Fibroblast of skin of right biceps (primary cell): ENCODE measurements at regions not wholly inside any gene's neighbourhood (a gene's known extent, or its start where the extent isn't known, plus 50 kb on each side); places are given as distances from the start of the nearest gene placed in this dataset.
"Not testable (repeated sequence)": the region's sequence is repeated elsewhere in the genome, so short reads cannot be mapped to it uniquely, and the experiment has no call there.

Experiments used
- DNase-seq: peaks from one replicate; pipeline ENCODE4 v3.0.0-alpha.2; 2013

GRCh38 chr12:25382311-25383106 is 131.8 kb upstream of the KRAS start:
- no peak for DNase-seq

GRCh38 chr12:25377469-25378177 is 126.9 kb upstream of the KRAS start:
- peak; percentile 74 for DNase-seq

GRCh38 chr12:25376985-25377384 is 126.3 kb upstream of the KRAS start:
- DNase-seq = no peak

DNA sequence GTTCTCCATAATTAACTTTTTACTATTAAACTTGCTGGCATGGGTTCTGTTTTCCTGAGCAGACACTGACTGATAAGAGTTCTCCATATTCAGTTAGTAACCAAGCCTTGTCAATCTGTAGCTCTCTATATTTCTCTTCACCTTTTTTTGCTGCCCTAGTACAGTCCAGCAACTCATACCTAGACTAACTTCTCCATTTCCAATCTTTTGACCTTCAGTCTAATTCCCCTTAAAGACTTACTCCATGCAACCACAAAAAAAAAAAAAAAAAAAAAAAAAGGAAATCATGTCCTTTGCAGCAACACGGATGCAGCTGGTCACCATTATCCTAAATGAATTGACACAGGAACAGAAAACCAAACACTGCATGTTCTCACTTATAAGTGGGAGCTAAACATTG is 125.7 kb upstream of the KRAS start:
- DNase-seq = no peak

GRCh38 chr12:25372969-25373817 is 122.5 kb upstream of the KRAS start:
- no peak for DNase-seq

DNA sequence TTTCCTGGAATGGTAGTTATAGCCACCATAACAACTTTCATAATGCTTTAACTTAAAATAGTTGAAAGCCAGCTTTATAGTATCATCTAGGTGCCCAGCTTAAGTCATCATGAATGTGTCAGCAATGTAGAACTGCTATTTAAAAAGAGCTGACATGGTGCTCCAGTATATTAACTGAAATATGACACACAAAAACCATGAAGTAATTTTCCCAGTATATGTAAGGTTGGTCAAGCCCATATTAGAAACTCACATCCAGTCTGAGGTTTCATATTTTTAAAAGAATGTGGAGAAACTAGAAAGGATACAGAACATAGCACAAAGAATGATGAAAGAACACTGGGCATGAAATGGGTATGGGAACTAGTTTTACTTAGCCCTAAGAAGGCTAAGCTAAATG is 121.3 kb upstream of the KRAS start:
- no peak for DNase-seq

GRCh38 chr12:25368557-25368956 is 117.8 kb upstream of the KRAS start:
- DNase-seq = no peak

- DNase-seq = no peak
Measured at GRCh38 chr12:25366122-25366521, 115.4 kb upstream of the KRAS start.

DNA sequence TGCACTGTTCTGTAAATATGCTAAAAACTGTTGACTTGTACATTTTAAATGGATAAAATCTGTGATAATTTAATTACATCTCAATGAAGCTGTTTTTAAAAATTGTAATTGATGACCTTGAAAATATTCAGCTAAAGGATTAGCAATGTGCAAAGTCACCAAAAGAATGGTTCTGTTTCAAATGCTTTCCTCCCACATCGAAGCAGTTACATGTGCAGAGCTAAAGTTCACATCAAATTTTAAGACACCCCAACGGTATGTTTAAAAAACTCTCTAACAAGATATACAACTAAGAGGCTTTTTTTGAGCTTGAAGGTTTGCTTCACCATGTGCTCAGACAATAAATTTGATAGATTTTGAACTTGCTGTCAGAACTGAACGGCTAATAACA is 114.6 kb upstream of the KRAS start:
- DNase-seq = no peak

DNA sequence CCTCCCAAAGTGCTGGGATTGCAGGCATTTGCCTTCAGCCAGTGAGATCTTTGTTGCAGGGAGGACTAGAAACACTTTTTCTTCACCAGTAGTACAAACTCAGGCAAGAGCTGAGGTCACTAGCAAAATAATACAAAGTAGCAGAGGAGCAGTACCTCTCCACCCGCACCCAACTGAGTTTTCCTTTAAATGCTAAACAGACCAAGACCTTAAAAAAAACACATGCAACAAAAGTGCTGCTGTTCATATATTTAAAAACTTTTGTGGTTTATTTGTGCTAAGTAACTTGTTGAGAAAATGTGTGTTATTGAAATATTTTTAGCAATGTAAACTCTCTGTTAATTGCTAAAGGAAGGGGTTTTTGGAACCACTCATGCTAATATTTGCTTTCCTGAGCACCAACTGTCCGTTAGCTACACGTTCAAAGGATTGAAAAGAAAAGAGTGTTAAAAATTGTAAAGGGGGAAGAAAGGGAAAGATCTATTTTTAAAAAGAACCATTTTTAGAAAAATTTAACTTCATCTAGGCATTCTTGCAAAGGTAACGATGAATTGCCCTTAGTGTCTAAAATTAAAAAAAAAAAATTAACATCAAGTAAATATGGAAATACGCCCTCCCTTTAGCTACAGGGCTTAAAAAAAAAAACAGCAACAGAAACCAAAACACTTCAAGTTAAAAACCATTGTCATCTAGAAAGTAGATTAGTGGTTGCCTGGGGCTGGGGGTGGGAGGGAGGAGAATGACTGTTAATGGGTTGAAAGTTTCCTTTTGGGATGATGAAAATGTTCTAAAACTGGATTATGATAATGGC is 114.0 kb upstream of the KRAS start:
- no peak for DNase-seq

- DNase-seq = no peak
Measured at GRCh38 chr12:25362646-25363045, 111.9 kb upstream of the KRAS start.

DNA sequence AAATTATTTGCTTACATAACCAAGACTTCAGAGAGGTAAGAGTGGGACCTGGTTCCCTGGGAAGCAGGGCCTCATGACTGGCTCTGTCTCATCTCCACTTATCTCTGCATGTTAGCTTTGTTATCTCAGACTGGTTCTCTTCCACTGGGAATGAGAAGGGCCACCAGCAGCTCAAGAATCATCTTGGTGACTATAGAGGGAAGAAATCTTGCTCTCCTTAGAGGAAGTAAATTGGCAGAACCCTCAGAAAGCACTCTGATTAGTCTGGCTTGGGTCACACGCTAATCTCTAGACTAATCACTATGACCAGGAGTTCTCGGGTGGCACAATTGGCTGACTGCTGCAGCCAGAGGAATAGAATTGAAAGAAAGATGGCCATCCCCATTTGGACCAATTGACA is 110.8 kb upstream of the KRAS start:
- DNase-seq = no peak

DNA sequence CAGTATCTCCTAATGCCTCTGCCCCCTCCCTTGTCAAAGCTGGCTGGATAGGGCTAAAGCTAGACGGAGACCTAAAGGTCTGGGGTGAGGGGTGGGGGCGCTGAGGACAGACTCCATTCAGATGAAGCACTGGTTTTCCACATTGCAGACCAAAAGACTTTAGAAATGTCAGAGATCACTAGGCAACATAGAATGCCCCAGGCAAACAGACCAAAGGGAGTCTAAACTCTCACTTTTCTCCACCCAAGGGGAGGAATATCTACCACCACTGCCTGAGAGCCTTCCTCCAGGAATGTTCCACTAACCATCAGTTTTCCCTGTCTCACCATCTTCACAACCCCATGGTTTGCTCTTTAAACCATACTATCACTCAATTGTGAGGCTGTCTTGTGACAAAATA is 106.9 kb upstream of the KRAS start:
- no peak for DNase-seq

DNA sequence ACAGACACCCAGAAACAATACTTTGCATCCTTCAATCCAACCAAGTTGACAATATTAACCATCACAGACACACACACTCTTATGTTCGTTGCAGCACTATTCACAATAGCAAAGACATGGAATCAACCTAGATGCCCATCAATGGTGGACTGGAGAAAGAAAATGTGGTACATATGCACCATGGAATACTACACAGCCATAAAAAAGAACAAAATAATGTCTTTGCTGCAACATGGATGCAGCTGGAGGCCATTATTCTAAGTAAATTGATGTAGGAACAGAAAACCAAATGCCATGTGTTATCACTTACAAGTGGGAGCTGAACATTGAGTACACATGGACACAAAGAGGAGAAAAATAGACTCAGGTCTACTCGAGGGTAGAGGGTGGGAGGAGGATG is 102.2 kb upstream of the KRAS start:
- not testable (repeated sequence) for DNase-seq

DNA sequence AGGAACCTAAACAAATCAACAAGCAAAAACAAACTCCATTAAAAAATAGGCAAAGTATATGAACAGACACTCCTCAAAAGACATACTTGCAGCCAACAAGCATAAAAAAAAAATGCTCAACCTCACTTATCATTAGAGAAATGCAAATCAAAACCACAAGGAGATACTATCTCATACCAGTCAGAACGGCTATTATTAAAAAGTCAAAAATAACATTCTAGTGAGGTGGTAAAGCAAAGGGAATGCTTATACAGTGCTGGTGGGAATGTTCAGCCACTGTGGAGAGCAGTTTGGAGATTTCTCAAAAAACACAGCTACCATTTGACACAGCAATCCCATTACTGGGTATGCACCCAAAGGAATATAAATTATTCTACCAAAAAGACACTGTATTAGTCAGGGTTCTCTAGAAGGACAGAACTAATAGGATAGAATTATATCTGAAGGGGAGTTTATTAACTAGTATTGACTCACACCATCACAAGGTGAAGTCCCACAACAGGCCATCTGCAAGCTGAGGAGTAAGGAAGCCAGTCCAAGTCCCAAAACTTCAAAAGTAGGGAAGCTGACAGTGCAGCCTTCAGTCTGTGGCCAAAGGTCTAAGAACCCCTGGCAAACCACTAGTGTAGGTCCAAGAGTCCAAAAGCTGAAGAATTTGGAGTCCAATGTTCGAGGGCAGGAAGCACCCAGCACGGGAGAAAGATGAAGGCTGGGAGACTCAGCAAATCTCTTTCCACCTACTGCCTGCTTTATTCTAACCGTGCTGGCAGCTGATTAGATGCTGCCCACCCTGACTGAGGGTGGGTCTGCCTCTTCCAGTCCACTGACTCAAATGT is 101.6 kb upstream of the KRAS start:
- peak; percentile 90 for DNase-seq

DNA sequence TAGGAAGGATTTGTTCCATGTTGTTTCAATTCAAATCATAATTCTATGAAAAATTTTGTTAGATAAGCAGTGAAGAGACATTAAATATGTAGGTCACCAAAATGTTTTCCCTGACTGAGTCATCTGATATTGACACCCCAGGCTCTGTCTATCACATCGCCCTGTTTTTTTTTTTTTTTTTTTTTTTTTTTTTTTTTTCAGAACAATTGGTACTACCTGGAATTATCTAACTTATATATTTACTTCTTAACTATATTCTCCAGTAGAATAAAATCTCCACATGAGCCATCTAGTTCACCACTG is 97.8 kb upstream of the KRAS start:
- no peak for DNase-seq

DNA sequence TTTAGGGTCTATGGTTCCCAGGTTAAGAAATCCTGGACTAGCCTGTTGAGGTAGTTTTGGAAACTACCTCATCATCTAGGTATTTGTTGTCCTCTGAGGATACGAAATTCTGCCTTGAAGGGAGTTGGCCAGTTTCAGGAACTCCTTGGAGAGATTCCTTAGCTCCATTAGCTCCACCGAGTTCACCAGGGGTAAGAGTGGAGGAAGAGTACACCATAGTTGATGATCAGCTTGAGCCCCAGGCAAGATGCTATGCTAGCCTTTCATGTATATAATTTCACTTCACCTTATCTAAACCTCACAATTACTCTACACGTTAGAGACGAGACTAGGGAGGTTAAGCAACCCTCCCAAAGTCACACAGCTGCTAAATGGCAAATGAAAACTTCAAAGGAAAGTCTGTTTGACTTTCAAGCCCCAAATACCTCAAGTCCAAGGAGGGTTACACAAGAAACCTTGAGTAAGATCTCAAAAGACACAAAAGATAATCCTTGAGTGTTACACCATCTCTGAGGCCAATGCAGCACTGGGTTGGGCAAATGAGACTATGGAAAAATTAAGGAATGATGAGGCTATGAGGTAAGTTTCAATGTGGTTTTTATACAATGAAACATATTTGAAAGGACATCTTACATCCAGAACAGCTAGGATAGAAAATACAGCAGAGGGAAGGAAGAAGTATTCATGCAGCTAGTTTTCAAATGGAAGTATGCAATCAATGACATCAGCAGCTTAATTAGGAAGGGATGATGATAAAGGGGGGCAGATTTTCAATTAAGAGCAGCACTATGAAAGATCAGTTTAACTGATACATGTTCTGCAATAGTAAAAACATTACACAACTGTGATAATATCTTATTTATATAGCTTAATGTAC is 97.2 kb upstream of the KRAS start:
- peak; percentile 23 for DNase-seq

DNA sequence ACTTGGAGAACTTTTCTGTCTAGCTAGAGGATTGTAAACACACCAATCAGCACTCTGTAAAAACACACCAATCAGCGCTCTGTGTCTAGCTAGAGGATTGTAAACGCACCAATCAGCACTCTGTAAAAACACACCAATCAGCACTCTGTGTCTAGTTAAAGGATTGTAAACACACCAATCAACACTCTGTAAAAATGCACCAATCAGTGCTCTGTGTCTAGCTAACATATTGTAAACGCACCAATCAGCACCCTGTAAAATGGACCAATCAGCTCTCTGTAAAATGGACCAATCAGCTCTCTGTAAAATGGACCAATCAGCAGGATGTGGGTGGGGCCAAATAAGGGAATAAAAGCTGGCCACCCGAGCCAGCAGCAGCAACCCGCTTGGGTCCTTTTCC is 91.1 kb upstream of the KRAS start:
- not testable (repeated sequence) for DNase-seq

- DNase-seq = no peak
Measured at GRCh38 chr12:25337916-25338315, 87.2 kb upstream of the KRAS start.

GRCh38 chr12:25332143-25332542 is 81.4 kb upstream of the KRAS start:
- no peak for DNase-seq
